Adipocyte (in vitro differentiated cells): ENCODE measurements at regions not wholly inside any gene's neighbourhood (a gene's known extent, or its start where the extent isn't known, plus 50 kb on each side); places are given as distances from the start of the nearest gene placed in this dataset.

Experiments
- DNase-seq: peaks from one replicate; pipeline ENCODE4 v3.0.0-alpha.2; 2015; ENCODE audit warnings: low read depth
- H3K27me3 ChIP-seq: replicated peaks from 2 replicates; pipeline ENCODE4 v1.7.0; 2013; ENCODE audit warnings: mild to moderate bottlenecking, low read length, moderate library complexity; ENCODE audit not compliant: control insufficient read depth, insufficient read depth
- H3K36me3 ChIP-seq: 2 replicates; pipeline ENCODE4 v1.7.0; 2013; ENCODE audit warnings: low read length, mild to moderate bottlenecking, moderate library complexity; ENCODE audit not compliant: control insufficient read depth, insufficient read depth, severe bottlenecking
- H3K4me1 ChIP-seq: 2 replicates; pipeline ENCODE4 v1.7.0; 2013; ENCODE audit warnings: mild to moderate bottlenecking, low read length, moderate library complexity; ENCODE audit not compliant: control insufficient read depth, insufficient read depth
- H3K4me3 ChIP-seq: 2 replicates; pipeline ENCODE4 v1.7.0; 2013; ENCODE audit warnings: mild to moderate bottlenecking, low read length, moderate library complexity
- H3K9ac ChIP-seq: 2 replicates; pipeline ENCODE4 v1.7.0; 2013; ENCODE audit warnings: mild to moderate bottlenecking, low read length, moderate library complexity
- H3K9me3 ChIP-seq: 2 replicates; pipeline ENCODE4 v1.7.0; 2013; ENCODE audit warnings: mild to moderate bottlenecking, low read length, moderate library complexity; ENCODE audit not compliant: control insufficient read depth

DNA sequence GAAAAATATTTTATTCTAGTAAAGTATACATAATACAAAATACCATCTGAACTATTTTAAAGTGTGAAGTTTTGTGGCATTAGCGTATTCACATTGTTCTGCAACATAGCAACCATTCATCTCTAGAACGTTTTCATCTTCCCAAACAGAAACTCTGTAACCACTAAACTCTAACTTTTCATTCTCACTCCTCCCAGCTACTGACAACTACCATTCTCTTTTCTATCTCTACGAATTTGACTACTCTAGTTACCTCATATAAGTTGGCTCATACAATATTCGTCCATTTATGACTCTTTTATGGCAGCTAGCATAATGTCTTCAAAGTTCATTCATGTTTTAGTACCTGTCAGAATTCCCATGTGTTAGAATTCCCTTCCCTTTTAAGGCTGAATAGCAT, 150.5 kb upstream of the MIR17HG start:
- Histone ChIP-seq H3K27me3 (peaks cover 12% of the 10 kb centered on the region), H3K9me3 (no peaks in the 10 kb centered on the region), H3K4me1 (no peaks in the 10 kb centered on the region), H3K4me3 (no peak overlapping the region), H3K9ac (no peak overlapping the region), H3K36me3 (no peaks in the 10 kb centered on the region)
- no peak for DNase-seq

DNA sequence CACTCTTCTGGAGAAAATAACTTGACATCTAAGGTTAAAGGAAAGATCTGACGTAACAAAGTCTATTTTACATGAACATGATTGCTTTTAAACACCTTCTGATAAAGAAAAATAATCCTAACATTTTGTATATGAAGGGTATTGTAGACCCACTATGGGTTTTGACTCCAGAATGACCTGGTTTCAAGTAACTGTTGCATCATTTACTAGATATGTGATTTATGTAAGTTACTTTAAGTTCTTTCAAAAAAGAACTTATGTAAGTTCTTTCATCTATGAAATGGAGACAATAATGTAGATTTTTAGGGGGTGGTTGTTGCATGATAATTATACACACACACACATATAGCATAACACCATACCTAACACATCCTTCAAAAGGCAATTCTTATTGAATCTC, 147.6 kb upstream of the MIR17HG start:
- H3K4me1 ChIP-seq, result no peaks in the 10 kb centered on the region
- H3K27me3 ChIP-seq, result peaks cover 7% of the 10 kb centered on the region
- no peak for DNase-seq
- no peaks in the 10 kb centered on the region for H3K36me3 ChIP-seq
- no peaks in the 10 kb centered on the region for H3K9me3 ChIP-seq
- no peak overlapping the region for H3K4me3 ChIP-seq
- H3K9ac ChIP-seq, result no peak overlapping the region

DNA sequence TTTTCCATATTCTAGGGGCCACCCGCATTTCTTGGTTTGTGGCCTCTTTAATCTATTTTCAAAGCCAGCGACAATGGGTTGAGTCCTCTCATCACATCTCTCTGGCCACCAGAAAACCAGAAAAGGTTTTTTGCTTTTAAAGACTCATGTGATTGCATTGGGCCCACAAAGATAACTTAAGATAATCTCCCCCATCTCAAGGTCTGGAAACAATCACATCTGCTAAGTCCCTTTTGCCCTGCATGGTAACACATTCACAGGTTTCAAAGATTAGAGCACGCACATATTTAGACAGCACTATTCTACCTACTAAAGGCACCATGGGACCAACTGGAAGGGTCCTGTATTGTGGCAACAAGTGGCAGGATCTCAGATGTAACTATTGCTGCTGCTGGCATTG, 147.0 kb upstream of the MIR17HG start:
- Histone ChIP-seq H3K27me3 (peaks cover 7% of the 10 kb centered on the region), H3K9ac (no peak overlapping the region), H3K36me3 (no peaks in the 10 kb centered on the region), H3K4me3 (no peak overlapping the region), H3K9me3 (no peaks in the 10 kb centered on the region), H3K4me1 (no peaks in the 10 kb centered on the region)
- DNase-seq, result no peak

DNA sequence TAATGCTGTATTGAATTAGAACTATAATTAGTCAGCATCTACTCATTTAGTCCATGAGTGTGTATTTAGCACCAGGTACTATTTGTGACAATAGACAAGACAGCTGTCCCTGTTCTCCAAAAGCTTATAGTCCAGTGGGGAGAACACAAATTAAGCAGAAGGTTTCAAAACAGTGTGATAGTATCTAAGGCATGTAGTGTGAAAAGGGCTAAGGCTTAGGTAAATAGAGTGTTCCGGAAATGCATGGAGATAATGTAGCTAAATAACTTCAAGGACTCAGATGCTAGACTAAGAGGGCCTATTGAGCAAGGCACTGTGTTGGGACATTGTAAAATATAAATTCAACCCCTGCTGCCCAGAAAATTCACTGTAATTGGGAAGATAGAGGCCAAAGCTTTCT, 144.1 kb upstream of the MIR17HG start:
- Histone ChIP-seq H3K27me3 (peaks cover 7% of the 10 kb centered on the region), H3K9ac (no peak overlapping the region), H3K4me1 (no peaks in the 10 kb centered on the region), H3K36me3 (no peaks in the 10 kb centered on the region), H3K9me3 (no peaks in the 10 kb centered on the region), H3K4me3 (no peak overlapping the region)
- no peak for DNase-seq

DNA sequence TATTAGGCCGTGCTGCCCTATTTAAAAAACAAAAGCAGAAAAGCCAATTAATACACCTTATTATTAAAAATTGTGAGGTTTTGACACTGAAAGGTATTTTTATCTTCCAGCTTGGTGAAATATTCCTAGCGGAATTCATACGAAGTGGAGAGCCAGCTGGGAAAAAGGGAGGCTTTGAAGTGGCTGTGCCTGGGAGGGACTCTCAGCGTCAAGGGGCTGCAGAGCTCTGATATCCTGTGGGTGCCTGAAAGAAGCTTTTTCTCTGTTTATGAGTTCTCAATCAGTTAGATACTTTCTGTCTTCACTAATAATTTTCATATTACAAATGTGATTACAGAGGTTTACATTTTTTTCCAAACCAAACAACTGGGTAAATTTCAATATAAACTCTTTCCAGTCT, 140.2 kb upstream of the MIR17HG start:
- no peak overlapping the region for H3K9ac ChIP-seq
- no peak overlapping the region for H3K4me3 ChIP-seq
- no peak for DNase-seq
- no peaks in the 10 kb centered on the region for H3K4me1 ChIP-seq
- H3K9me3 ChIP-seq, result peaks cover 8% of the 10 kb centered on the region
- no peaks in the 10 kb centered on the region for H3K36me3 ChIP-seq
- H3K27me3 ChIP-seq, result no peaks in the 10 kb centered on the region

DNA sequence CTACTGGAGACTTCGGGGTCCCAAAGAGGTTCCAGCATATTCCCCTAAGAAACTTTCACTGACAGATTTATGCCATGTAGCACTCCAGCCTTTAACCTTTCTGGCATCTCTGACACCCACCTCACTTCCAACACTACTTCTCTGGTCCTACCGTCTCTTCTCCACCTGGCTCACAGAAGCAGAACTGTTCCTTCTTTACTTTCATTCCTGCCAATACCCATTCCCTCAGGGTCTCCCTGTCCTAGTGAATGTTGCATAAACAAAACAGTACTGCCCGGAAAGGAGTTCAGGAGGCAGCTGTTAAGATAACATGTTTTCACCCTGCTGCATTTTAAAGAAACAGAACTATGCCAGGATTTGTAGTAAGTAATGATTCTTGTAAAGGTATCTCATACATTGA, 136.0 kb upstream of the MIR17HG start:
- peaks cover 8% of the 10 kb centered on the region for H3K9me3 ChIP-seq
- H3K4me1 ChIP-seq, result no peaks in the 10 kb centered on the region
- no peak overlapping the region for H3K4me3 ChIP-seq
- H3K27me3 ChIP-seq, result peaks cover 3% of the 10 kb centered on the region
- no peaks in the 10 kb centered on the region for H3K36me3 ChIP-seq
- DNase-seq, result no peak
- H3K9ac ChIP-seq, result no peak overlapping the region

DNA sequence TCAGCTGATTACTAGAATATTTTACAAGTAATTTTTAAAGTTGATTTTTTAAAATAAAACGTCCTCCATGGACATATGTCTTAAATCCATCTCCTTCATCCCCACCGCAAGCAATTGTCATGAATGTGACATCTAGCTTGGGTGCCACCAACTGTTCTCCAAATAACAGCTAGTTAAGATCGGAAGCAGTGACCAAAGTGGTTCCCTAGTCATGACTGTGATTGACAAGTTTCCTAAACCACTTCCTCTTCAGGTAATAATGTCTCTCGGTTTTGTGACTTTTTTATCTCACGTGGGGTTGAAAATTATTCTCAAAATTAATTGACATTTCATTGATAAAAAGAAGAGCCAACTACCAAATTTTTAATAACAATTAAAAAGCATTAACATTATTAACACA, 135.3 kb upstream of the MIR17HG start:
- H3K9me3 ChIP-seq, result peaks cover 8% of the 10 kb centered on the region
- H3K4me3 ChIP-seq, result no peak overlapping the region
- H3K4me1 ChIP-seq, result no peaks in the 10 kb centered on the region
- no peaks in the 10 kb centered on the region for H3K36me3 ChIP-seq
- H3K27me3 ChIP-seq, result peaks cover 4% of the 10 kb centered on the region
- H3K9ac ChIP-seq, result no peak overlapping the region
- no peak for DNase-seq

DNA sequence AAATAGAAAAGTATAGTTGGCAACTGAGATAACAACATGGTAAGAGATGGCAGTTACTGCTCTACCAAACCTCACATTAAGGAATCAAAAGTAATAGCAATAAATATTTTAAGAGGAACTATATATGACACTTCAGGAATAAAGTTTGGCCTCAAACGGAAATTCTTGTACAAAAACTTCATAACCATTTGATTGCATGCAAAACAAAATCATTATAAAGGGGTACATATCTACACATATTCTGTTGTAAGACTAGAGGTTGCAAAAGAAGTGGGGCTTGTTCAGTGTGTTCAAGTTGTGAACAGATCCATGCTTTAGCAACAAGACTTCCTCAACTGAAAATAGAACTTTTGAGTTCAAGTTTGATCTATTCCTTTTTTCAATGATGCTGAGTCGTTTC, 133.5 kb upstream of the MIR17HG start:
- H3K36me3 ChIP-seq, result no peaks in the 10 kb centered on the region
- no peak overlapping the region for H3K4me3 ChIP-seq
- H3K9ac ChIP-seq, result no peak overlapping the region
- DNase-seq, result no peak
- no peaks in the 10 kb centered on the region for H3K4me1 ChIP-seq
- H3K9me3 ChIP-seq, result peaks cover 8% of the 10 kb centered on the region
- peaks cover 10% of the 10 kb centered on the region for H3K27me3 ChIP-seq

DNA sequence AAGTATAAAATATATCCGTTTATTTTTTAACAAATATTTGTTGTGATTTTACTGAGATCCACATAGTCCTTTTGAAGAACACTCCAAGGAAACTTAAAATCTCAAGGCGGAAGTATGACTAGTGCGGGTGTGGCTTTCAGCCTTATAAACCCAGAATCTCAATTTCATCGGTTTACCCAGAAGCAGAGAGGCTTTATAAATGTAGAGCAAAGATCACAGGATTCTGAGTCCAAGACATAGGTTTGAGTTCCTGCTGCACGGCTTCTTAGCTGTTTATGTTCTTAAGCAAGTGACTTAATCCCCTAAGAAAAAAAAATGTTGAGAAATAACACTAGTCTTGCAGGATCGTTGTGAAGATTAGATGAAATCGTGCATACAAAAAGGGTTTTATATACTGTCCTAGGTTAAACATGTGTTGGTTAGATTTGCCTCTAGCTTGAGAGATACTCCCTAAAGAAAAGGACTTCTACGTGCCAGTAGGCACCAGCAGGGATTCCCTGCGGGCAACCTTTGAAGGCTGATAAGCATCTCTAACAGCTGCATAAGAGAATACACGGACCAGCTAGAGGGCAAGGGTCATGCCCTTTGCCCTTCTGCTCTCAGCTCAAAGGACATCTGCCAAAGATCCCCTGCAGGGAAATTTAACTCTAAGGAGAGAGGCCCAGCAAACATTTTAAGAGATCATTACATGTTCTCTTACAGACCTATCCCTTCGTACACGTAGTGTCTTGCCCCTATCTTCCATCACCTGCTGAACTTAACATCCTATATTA, 130.4 kb upstream of the MIR17HG start:
- Histone ChIP-seq H3K27me3 (peaks cover 10% of the 10 kb centered on the region), H3K36me3 (no peaks in the 10 kb centered on the region), H3K4me3 (no peak overlapping the region), H3K4me1 (no peaks in the 10 kb centered on the region), H3K9me3 (no peaks in the 10 kb centered on the region), H3K9ac (no peak overlapping the region)
- no peak for DNase-seq

DNA sequence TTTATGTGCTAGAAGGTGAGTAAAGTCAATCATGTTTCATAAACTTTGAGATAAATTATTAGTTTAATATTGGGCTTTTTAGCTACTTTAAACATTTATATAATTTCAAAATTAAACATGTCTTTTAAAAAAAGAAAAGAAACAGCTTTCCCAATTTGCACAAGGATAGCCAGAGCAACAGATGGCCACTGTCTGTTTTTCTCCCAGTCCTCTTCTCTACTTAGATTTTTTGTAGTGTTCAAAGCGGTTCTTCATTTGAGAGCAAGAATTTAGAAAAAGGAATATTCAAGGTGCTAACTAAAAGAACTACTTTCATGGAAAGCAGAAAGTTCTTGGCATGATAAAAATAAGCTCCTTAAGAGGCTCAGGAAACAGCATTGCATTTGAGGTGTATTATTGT, 128.3 kb upstream of the MIR17HG start:
- H3K9me3 ChIP-seq, result no peaks in the 10 kb centered on the region
- H3K27me3 ChIP-seq, result peaks cover 7% of the 10 kb centered on the region
- no peak for DNase-seq
- H3K36me3 ChIP-seq, result no peaks in the 10 kb centered on the region
- no peaks in the 10 kb centered on the region for H3K4me1 ChIP-seq
- H3K4me3 ChIP-seq, result no peak overlapping the region
- H3K9ac ChIP-seq, result no peak overlapping the region

DNA sequence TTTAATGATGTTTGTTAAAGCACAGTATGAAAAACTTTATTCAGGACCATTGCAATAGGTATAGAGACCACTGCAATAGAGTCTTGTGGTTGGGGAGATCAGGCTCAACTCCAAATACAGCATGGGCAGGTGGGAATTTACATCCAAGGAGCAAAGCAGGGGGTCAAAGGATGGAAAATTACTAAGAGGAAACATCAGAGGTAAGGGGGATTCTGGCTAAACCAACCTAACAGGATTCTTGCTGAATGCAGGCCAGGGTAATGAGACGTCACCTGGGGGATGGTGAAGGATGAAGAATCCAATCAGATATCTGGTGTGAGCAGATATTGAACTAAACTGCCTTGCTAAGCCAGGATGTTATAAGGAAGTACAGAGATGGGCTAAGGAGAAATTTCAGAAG, 126.6 kb upstream of the MIR17HG start:
- H3K9me3 ChIP-seq, result no peaks in the 10 kb centered on the region
- no peaks in the 10 kb centered on the region for H3K4me1 ChIP-seq
- H3K27me3 ChIP-seq, result peaks cover 10% of the 10 kb centered on the region
- H3K9ac ChIP-seq, result no peak overlapping the region
- H3K36me3 ChIP-seq, result no peaks in the 10 kb centered on the region
- H3K4me3 ChIP-seq, result no peak overlapping the region
- no peak for DNase-seq

DNA sequence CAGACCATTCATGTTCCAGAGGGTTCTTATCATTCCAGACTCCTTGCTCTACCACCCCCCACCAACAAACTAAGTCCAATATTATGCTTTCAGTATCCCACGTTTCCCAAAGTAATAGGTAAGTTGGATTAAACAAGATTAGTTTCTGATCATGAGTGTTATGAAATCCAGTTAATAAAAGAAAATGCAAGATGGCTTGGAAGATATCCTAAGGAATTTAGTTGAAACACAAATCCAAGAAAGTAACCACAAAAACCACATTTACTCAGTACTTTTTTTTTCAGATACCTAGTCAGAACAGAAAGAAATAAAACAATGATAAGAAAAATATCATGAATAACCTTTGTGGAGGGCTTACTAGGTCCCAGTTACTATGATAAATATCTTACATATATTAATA, 119.4 kb upstream of the MIR17HG start:
- Histone ChIP-seq H3K4me1 (no peaks in the 10 kb centered on the region), H3K9ac (no peak overlapping the region), H3K36me3 (no peaks in the 10 kb centered on the region), H3K9me3 (no peaks in the 10 kb centered on the region), H3K27me3 (peaks cover 2% of the 10 kb centered on the region), H3K4me3 (no peak overlapping the region)
- DNase-seq, result no peak
